WTC11 (cell line): ENCODE measurements at regions not wholly inside any gene's neighbourhood (a gene's known extent, or its start where the extent isn't known, plus 50 kb on each side); places are given as distances from the start of the nearest gene placed in this dataset.

Source experiments
- ATAC-seq: fragments of 200-7000 bp; cut with Tn5 transposase; 2 replicates; pipeline ENCODE4 v1.10.0; 2021; ENCODE audit warnings: mild to moderate bottlenecking, moderate library complexity
- CTCF ChIA-PET: fragments of 300-600 bp; sonication (Branson Sonifier 250); formaldehyde crosslinking; loops from one replicate; lab custom pipeline; 2021; ENCODE audit warnings: antibody characterized with exemption; lab: Charles Lee
- POLR2A ChIA-PET: fragments of 350-600 bp; sonication (Branson Sonifier 250); formaldehyde crosslinking; loops from one replicate; lab custom pipeline; 2021; ENCODE audit warnings: antibody characterized with exemption; lab: Charles Lee
- DNase-seq: peaks from one replicate; pipeline ENCODE4 v3.0.0; 2021; ENCODE audit warnings: low spot score
- H3K27ac Mint-ChIP-seq: 2 replicates; pipeline ENCODE4 v1.8.0; 2021; ENCODE audit warnings: mixed read lengths
- H3K27me3 Mint-ChIP-seq: 2 replicates; pipeline ENCODE4 v1.8.0; 2021; ENCODE audit warnings: low read depth, mild to moderate bottlenecking, moderate library complexity, mixed read lengths
- H3K36me3 Mint-ChIP-seq: 2 replicates; pipeline ENCODE4 v1.8.0; 2021; ENCODE audit warnings: mixed read lengths
- H3K4me1 Mint-ChIP-seq: 2 replicates; pipeline ENCODE4 v1.8.0; 2022; ENCODE audit warnings: mixed read lengths
- H3K4me3 Mint-ChIP-seq: 2 replicates; pipeline ENCODE4 v1.8.0; 2021; ENCODE audit warnings: mild to moderate bottlenecking, moderate library complexity, mixed read lengths
- H3K9me3 Mint-ChIP-seq: 2 replicates; pipeline ENCODE4 v1.8.0; 2021; ENCODE audit warnings: mixed read lengths
- GABPB1 ChIP-seq: sonication (generic); formaldehyde crosslinking; IDR thresholded peaks from 2 replicates; pipeline ENCODE4 v1.8.1; 2023; ENCODE audit warnings: mild to moderate bottlenecking, missing genetic modification reagents
- HMGA2 ChIP-seq: fragments of 250-450 bp; sonication (Bioruptor Pico); IDR thresholded peaks from 2 replicates; pipeline ENCODE4 v1.4.0; 2021; ENCODE audit warnings: mild to moderate bottlenecking, moderate library complexity
- KAT7 ChIP-seq: sonication (generic); formaldehyde crosslinking; IDR thresholded peaks from 2 replicates; pipeline ENCODE4 v1.8.1; 2023; ENCODE audit warnings: missing genetic modification reagents, mild to moderate bottlenecking, borderline replicate concordance
- MXD4 ChIP-seq: fragments of 250-450 bp; sonication (Bioruptor Pico); IDR thresholded peaks from 2 replicates; pipeline ENCODE4 v1.8.0; 2021; ENCODE audit warnings: mild to moderate bottlenecking, moderate library complexity, borderline replicate concordance
- MYBL2 ChIP-seq: sonication (generic); formaldehyde crosslinking; IDR thresholded peaks from 2 replicates; pipeline ENCODE4 v1.8.1; 2023; ENCODE audit warnings: mild to moderate bottlenecking, moderate library complexity, missing genetic modification reagents
- NR1H2 ChIP-seq: sonication (generic); formaldehyde crosslinking; IDR thresholded peaks from 2 replicates; pipeline ENCODE4 v1.9.0; 2021; ENCODE audit warnings: mild to moderate bottlenecking, moderate library complexity, missing genetic modification reagents
- OVOL2 ChIP-seq: fragments of 250-450 bp; sonication (Bioruptor Pico); IDR thresholded peaks from 2 replicates; pipeline ENCODE4 v1.9.0; 2021; ENCODE audit warnings: mild to moderate bottlenecking, borderline replicate concordance
- RORB ChIP-seq: fragments of 250-450 bp; sonication (Bioruptor Pico); IDR thresholded peaks from 2 replicates; pipeline ENCODE4 v1.9.0; 2021; ENCODE audit warnings: mild to moderate bottlenecking
- SMAD4 ChIP-seq: sonication (generic); formaldehyde crosslinking; IDR thresholded peaks from 2 replicates; pipeline ENCODE4 v1.8.0; 2022; ENCODE audit warnings: mild to moderate bottlenecking, missing genetic modification reagents
- TP53 ChIP-seq: sonication (generic); formaldehyde crosslinking; IDR thresholded peaks from 2 replicates; pipeline ENCODE4 v1.8.1; 2023; ENCODE audit warnings: mild to moderate bottlenecking, missing genetic modification reagents
- ZBTB21 ChIP-seq: sonication (generic); formaldehyde crosslinking; IDR thresholded peaks from 2 replicates; pipeline ENCODE4 v1.8.1; 2023; ENCODE audit warnings: mild to moderate bottlenecking, missing genetic modification reagents, borderline replicate concordance
- ZNF121 ChIP-seq: sonication (generic); formaldehyde crosslinking; IDR thresholded peaks from 2 replicates; pipeline ENCODE4 v1.8.0; 2023; ENCODE audit warnings: missing genetic modification reagents
- ZNF423 ChIP-seq: fragments of 250-450 bp; sonication (Bioruptor Pico); IDR thresholded peaks from 2 replicates; pipeline ENCODE4 v2.1.2; 2022; ENCODE audit warnings: mild to moderate bottlenecking, moderate library complexity
- TF ChIP-seq, protein P1 (sequence below): fragments of 250-450 bp; sonication (Bioruptor Pico); IDR thresholded peaks from 2 replicates; pipeline ENCODE4 v1.9.0; 2021; ENCODE audit warnings: moderate library complexity, mild to moderate bottlenecking, inconsistent platforms, borderline replicate concordance
- TF ChIP-seq, protein P2 (sequence below): sonication (generic); formaldehyde crosslinking; IDR thresholded peaks from 2 replicates; pipeline ENCODE4 v1.8.1; 2023; ENCODE audit warnings: mild to moderate bottlenecking, missing genetic modification reagents
- TF ChIP-seq, protein P3 (sequence below): sonication (generic); formaldehyde crosslinking; IDR thresholded peaks from 2 replicates; pipeline ENCODE4 v1.8.0; 2023; ENCODE audit warnings: missing genetic modification reagents
- TF ChIP-seq, protein P4 (sequence below): sonication (generic); formaldehyde crosslinking; IDR thresholded peaks from 2 replicates; pipeline ENCODE4 v1.8.0; 2023; ENCODE audit warnings: missing genetic modification reagents, mild to moderate bottlenecking, borderline replicate concordance
- TF ChIP-seq, protein P5 (sequence below): sonication (generic); formaldehyde crosslinking; IDR thresholded peaks from 2 replicates; pipeline ENCODE4 v1.8.1; 2022; ENCODE audit warnings: mild to moderate bottlenecking, missing genetic modification reagents, moderate library complexity, borderline replicate concordance
- TF ChIP-seq, protein P6 (sequence below): sonication (generic); formaldehyde crosslinking; IDR thresholded peaks from 2 replicates; pipeline ENCODE4 v1.8.0; 2022; ENCODE audit warnings: mild to moderate bottlenecking, missing genetic modification reagents
- TF ChIP-seq, protein P7 (sequence below): sonication (generic); formaldehyde crosslinking; IDR thresholded peaks from 2 replicates; pipeline ENCODE4 v1.8.1; 2022; ENCODE audit warnings: low read depth, missing genetic modification reagents, borderline replicate concordance

DNA sequence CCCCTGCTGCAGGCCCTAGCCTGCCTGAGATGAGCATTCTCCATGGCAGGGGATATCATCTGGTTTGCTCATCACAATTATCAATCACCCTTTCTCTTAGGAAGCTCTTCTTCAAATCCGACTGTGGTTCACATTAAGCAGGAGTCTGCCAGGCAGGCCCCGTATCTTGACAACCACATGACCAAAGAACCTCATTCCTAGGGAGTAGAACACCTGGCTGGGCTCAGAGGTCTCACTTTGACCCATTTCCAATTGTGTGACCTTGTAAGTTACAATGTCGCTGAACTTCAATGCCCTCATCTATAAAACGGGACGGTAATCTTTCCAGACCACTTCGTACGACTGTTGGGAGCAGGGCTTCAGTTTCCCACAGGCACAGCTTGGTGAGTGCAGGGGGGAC is 156.4 kb upstream of the PCBD1 start (continued):
- TF ChIP-seq, protein P1, sequence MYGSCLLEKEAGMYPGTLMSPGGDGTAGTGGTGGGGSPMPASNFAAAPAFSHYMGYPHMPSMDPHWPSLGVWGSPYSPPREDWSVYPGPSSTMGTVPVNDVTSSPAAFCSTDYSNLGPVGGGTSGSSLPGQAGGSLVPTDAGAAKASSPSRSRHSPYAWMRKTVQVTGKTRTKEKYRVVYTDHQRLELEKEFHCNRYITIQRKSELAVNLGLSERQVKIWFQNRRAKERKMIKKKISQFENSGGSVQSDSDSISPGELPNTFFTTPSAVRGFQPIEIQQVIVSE (CRISPR knock-in tag) = no peak
- no peak for TF ChIP-seq SMAD4 (CRISPR knock-in tag)

DNA sequence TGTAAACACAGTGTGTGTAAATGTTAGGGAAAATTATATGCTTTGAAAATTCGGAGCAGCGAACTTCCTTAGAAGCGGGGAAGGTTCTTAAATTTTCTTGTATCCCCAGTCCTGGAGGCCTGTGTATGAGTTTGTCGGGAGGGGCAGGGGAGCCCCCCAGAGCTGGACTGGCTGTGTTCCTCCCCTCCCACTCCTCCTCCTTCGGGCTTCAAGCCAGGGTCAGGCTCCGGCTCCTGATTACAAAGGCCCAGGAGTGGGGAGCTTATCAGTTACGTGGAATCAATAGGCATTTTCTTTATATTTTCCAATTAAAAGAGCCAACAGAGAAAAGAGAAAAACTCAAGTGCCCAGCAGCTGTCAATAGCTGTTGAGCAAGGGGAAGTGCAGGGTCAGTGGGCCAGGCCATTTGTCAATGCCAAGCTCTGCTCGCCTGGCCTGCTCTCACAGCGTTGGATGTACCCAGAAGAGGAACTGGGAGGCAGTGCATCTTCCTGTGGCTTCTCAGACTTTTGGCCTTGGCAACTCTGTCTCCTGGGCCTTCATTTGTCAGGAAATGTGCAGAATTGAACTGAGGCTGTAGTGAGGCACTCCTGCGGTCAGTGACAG is 156.9 kb upstream of the PCBD1 start:
- ChIA-PET POLR2A (no interaction called here), CTCF (interaction anchor here (1.0 to 1.4 kb wide), 3 partner anchors 12 to 163 kb away, joined by 3 to 7 read pairs (median 5); no protein-coding TSS in a partner anchor)
- H3K27ac Mint-ChIP-seq = no peak overlapping the region
- ATAC-seq (no peak), DNase-seq (no peak)
- H3K4me3 Mint-ChIP-seq = no peak overlapping the region
- no peaks in the 10 kb centered on the region for H3K9me3 Mint-ChIP-seq
- H3K36me3 Mint-ChIP-seq = no peaks in the 10 kb centered on the region
- peaks cover 3% of the 10 kb centered on the region; the same call in 1 of the 2 replicates for H3K27me3 Mint-ChIP-seq
- peaks cover 8% of the 10 kb centered on the region for H3K4me1 Mint-ChIP-seq
- TF ChIP-seq MXD4 (CRISPR knock-in tag) (no peak), HMGA2 (CRISPR knock-in tag) (no peak), KAT7 (CRISPR knock-in tag) (no peak), OVOL2 (CRISPR knock-in tag) (no peak), RORB (no peak), NR1H2 (CRISPR knock-in tag) (no peak), ZBTB21 (no peak), TP53 (CRISPR knock-in tag) (no peak), GABPB1 (no peak), ZNF121 (no peak), MYBL2 (no peak), ZNF423 (CRISPR knock-in tag) (no peak)
- TF ChIP-seq, protein P2, sequence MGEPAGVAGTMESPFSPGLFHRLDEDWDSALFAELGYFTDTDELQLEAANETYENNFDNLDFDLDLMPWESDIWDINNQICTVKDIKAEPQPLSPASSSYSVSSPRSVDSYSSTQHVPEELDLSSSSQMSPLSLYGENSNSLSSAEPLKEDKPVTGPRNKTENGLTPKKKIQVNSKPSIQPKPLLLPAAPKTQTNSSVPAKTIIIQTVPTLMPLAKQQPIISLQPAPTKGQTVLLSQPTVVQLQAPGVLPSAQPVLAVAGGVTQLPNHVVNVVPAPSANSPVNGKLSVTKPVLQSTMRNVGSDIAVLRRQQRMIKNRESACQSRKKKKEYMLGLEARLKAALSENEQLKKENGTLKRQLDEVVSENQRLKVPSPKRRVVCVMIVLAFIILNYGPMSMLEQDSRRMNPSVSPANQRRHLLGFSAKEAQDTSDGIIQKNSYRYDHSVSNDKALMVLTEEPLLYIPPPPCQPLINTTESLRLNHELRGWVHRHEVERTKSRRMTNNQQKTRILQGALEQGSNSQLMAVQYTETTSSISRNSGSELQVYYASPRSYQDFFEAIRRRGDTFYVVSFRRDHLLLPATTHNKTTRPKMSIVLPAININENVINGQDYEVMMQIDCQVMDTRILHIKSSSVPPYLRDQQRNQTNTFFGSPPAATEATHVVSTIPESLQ = no peak
- TF ChIP-seq, protein P3, sequence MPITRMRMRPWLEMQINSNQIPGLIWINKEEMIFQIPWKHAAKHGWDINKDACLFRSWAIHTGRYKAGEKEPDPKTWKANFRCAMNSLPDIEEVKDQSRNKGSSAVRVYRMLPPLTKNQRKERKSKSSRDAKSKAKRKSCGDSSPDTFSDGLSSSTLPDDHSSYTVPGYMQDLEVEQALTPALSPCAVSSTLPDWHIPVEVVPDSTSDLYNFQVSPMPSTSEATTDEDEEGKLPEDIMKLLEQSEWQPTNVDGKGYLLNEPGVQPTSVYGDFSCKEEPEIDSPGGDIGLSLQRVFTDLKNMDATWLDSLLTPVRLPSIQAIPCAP (CRISPR knock-in tag) = no peak
- TF ChIP-seq, protein P4, sequence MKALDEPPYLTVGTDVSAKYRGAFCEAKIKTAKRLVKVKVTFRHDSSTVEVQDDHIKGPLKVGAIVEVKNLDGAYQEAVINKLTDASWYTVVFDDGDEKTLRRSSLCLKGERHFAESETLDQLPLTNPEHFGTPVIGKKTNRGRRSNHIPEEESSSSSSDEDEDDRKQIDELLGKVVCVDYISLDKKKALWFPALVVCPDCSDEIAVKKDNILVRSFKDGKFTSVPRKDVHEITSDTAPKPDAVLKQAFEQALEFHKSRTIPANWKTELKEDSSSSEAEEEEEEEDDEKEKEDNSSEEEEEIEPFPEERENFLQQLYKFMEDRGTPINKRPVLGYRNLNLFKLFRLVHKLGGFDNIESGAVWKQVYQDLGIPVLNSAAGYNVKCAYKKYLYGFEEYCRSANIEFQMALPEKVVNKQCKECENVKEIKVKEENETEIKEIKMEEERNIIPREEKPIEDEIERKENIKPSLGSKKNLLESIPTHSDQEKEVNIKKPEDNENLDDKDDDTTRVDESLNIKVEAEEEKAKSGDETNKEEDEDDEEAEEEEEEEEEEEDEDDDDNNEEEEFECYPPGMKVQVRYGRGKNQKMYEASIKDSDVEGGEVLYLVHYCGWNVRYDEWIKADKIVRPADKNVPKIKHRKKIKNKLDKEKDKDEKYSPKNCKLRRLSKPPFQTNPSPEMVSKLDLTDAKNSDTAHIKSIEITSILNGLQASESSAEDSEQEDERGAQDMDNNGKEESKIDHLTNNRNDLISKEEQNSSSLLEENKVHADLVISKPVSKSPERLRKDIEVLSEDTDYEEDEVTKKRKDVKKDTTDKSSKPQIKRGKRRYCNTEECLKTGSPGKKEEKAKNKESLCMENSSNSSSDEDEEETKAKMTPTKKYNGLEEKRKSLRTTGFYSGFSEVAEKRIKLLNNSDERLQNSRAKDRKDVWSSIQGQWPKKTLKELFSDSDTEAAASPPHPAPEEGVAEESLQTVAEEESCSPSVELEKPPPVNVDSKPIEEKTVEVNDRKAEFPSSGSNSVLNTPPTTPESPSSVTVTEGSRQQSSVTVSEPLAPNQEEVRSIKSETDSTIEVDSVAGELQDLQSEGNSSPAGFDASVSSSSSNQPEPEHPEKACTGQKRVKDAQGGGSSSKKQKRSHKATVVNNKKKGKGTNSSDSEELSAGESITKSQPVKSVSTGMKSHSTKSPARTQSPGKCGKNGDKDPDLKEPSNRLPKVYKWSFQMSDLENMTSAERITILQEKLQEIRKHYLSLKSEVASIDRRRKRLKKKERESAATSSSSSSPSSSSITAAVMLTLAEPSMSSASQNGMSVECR = no peak
- TF ChIP-seq, protein P5, sequence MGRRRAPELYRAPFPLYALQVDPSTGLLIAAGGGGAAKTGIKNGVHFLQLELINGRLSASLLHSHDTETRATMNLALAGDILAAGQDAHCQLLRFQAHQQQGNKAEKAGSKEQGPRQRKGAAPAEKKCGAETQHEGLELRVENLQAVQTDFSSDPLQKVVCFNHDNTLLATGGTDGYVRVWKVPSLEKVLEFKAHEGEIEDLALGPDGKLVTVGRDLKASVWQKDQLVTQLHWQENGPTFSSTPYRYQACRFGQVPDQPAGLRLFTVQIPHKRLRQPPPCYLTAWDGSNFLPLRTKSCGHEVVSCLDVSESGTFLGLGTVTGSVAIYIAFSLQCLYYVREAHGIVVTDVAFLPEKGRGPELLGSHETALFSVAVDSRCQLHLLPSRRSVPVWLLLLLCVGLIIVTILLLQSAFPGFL = no peak
- TF ChIP-seq, protein P6, sequence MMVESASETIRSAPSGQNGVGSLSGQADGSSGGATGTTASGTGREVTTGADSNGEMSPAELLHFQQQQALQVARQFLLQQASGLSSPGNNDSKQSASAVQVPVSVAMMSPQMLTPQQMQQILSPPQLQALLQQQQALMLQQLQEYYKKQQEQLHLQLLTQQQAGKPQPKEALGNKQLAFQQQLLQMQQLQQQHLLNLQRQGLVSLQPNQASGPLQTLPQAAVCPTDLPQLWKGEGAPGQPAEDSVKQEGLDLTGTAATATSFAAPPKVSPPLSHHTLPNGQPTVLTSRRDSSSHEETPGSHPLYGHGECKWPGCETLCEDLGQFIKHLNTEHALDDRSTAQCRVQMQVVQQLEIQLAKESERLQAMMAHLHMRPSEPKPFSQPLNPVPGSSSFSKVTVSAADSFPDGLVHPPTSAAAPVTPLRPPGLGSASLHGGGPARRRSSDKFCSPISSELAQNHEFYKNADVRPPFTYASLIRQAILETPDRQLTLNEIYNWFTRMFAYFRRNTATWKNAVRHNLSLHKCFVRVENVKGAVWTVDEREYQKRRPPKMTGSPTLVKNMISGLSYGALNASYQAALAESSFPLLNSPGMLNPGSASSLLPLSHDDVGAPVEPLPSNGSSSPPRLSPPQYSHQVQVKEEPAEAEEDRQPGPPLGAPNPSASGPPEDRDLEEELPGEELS (CRISPR knock-in tag) = no peak
- TF ChIP-seq, protein P7, sequence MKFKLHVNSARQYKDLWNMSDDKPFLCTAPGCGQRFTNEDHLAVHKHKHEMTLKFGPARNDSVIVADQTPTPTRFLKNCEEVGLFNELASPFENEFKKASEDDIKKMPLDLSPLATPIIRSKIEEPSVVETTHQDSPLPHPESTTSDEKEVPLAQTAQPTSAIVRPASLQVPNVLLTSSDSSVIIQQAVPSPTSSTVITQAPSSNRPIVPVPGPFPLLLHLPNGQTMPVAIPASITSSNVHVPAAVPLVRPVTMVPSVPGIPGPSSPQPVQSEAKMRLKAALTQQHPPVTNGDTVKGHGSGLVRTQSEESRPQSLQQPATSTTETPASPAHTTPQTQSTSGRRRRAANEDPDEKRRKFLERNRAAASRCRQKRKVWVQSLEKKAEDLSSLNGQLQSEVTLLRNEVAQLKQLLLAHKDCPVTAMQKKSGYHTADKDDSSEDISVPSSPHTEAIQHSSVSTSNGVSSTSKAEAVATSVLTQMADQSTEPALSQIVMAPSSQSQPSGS (CRISPR knock-in tag) = no peak
